Neural crest cell (in vitro differentiated cells): ENCODE measurements at regions not wholly inside any gene's neighbourhood (a gene's known extent, or its start where the extent isn't known, plus 50 kb on each side); places are given as distances from the start of the nearest gene placed in this dataset.
A peak's percentile ranks its signal among the peaks of the same experiment; 100 is the strongest.

ENCODE experiments used
- DNase-seq: peaks from one replicate; pipeline ENCODE4 v3.0.0; 2021; ENCODE audit warnings: low read depth, mixed read lengths, low spot score
- H3K27ac Mint-ChIP-seq: one replicate; pipeline ENCODE4 v1.8.0; 2021; ENCODE audit warnings: mild to moderate bottlenecking, mixed read lengths; ENCODE audit not compliant: unreplicated experiment
- H3K27me3 Mint-ChIP-seq: 2 replicates; pipeline ENCODE4 v1.8.0; 2021; ENCODE audit warnings: low read depth, mild to moderate bottlenecking, mixed read lengths
- H3K36me3 Mint-ChIP-seq: 2 replicates; pipeline ENCODE4 v1.8.0; 2021; ENCODE audit warnings: low read depth, mild to moderate bottlenecking, mixed read lengths
- H3K4me1 Mint-ChIP-seq: 2 replicates; pipeline ENCODE4 v1.8.0; 2021; ENCODE audit warnings: mixed read lengths
- H3K4me3 Mint-ChIP-seq: one replicate; pipeline ENCODE4 v1.8.0; 2021; ENCODE audit warnings: mild to moderate bottlenecking, mixed read lengths
- H3K9me3 Mint-ChIP-seq: 2 replicates; pipeline ENCODE4 v1.8.0; 2021; ENCODE audit warnings: mixed read lengths
- TF ChIP-seq, protein P1 (sequence below): fragments of 200-600 bp; sonication (generic); conservative IDR thresholded peaks from 2 replicates; pipeline ENCODE4 v1.5.0; 2021; ENCODE audit warnings: antibody characterized with exemption, mild to moderate bottlenecking

DNA sequence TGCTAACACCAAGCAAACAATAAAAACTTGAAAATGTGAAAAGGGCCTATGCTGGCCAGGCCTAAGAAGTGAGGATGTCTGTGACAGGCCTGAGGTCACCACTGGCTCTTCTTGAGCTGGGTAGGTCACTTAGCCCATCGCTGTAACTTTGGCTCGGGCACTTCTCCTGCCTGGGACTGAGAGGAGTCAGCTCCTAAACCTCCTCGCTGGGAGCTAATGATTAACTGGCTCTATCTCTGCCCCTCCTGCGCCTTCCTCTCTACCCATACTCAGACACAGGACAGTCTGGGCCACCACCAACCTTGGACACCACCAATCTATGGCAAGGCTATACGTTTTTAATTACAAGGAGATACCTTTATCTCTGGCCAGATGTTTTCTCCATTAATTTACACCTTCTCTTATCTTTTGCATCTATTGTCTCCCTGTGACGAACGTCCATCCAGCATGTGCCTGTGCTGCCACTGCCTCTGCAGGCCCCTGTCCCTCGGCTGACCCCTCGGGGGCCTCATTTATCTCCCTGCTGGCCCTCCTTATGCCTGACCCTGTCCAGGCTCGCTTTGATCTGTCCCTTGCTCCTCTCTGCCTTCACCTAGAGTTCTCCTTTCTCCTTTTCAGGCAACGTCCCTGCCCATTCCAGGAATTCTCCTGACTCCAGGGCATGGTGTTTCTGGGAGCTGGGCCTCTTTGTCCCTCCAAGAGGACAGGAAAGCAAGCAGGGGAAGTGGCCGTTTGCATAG lies 149.1 kb upstream of the GATA6 start:
- Mint-ChIP-seq H3K27ac (peak overlapping the region; percentile 63), H3K27me3 (no peaks in the 10 kb centered on the region), H3K4me3 (no peak overlapping the region), H3K36me3 (no peaks in the 10 kb centered on the region), H3K4me1 (peaks cover 14% of the 10 kb centered on the region), H3K9me3 (peaks cover 2% of the 10 kb centered on the region)
- TF ChIP-seq, protein P1, sequence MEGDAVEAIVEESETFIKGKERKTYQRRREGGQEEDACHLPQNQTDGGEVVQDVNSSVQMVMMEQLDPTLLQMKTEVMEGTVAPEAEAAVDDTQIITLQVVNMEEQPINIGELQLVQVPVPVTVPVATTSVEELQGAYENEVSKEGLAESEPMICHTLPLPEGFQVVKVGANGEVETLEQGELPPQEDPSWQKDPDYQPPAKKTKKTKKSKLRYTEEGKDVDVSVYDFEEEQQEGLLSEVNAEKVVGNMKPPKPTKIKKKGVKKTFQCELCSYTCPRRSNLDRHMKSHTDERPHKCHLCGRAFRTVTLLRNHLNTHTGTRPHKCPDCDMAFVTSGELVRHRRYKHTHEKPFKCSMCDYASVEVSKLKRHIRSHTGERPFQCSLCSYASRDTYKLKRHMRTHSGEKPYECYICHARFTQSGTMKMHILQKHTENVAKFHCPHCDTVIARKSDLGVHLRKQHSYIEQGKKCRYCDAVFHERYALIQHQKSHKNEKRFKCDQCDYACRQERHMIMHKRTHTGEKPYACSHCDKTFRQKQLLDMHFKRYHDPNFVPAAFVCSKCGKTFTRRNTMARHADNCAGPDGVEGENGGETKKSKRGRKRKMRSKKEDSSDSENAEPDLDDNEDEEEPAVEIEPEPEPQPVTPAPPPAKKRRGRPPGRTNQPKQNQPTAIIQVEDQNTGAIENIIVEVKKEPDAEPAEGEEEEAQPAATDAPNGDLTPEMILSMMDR = no peak
- no peak for DNase-seq

DNA sequence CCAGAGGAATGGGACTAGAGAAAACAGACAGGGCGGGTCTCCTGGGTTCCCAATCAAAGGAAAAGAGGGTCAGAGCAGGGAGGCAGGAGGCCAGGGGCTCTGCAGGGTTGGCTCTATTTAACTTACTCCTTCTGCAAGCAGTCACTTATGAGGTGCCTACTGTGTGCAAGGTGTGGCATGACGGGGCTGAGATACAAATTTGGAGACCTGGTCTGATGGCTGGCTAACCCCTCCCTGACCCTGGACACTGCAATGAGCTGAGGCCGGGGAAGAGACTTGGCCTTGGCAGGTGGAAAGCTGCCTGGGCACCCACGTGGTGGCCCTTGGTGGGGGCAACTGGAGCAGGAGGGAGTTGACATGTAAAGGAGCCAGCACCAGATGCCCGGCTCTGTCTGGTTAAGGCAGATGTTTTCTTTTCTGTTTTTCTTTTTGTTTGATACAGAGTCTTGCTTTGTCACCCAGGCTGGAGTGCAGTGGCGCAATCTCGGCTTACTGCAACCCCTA lies 148.5 kb upstream of the GATA6 start:
- Mint-ChIP-seq H3K36me3 (no peaks in the 10 kb centered on the region), H3K4me3 (no peak overlapping the region), H3K27me3 (no peaks in the 10 kb centered on the region), H3K4me1 (peaks cover 14% of the 10 kb centered on the region), H3K27ac (peak overlapping the region; percentile 63), H3K9me3 (peaks cover 2% of the 10 kb centered on the region)
- TF ChIP-seq, protein P1 = no peak
- DNase-seq = no peak

DNA sequence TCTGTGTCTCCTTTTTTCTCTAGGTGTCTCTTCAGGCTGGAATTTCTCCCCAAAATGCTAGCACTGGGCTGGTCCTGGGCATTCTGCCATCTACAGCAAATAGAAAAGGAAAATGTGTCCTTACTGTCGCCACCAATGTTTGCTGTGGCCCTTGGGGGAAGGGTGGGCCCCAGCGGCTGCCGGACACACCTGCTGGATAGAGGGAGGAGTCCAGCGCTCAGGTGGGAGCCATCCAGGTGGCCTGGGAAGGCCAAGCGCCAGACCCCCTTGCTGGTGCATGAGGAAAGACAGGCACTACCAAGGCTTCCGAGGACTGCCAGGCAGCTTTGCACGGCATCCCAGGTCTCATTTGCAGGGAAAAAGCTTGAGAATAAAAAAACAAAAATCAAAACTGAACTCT lies 147.7 kb upstream of the GATA6 start:
- Mint-ChIP-seq H3K27ac (peak overlapping the region; percentile 25), H3K9me3 (peaks cover 2% of the 10 kb centered on the region), H3K27me3 (no peaks in the 10 kb centered on the region), H3K4me3 (no peak overlapping the region), H3K4me1 (peaks cover 18% of the 10 kb centered on the region), H3K36me3 (no peaks in the 10 kb centered on the region)
- TF ChIP-seq, protein P1 = no peak
- DNase-seq = no peak

DNA sequence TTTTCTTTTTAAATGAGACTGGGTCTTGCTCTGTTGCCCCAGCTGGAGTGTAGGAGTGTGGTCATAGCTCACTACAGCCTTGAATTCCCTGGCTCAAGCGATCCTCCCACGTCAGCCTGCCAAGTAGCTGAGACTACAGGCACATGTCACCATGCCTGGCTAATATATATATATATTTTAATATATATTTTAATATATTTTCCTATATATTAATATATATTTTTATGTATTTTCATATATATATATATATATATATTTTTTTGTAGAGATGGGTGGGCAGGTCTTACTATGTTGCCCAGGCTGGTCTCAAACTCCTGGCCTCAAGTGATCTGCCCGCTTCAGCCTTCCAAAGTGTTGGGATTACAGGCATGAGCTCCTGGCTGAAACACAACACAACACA lies 144.5 kb upstream of the GATA6 start:
- no peak for DNase-seq
- Mint-ChIP-seq H3K4me3 (no peak overlapping the region), H3K27ac (no peak overlapping the region), H3K36me3 (no peaks in the 10 kb centered on the region), H3K9me3 (no peaks in the 10 kb centered on the region), H3K4me1 (peaks cover 10% of the 10 kb centered on the region), H3K27me3 (no peaks in the 10 kb centered on the region)
- TF ChIP-seq, protein P1 = no peak

DNA sequence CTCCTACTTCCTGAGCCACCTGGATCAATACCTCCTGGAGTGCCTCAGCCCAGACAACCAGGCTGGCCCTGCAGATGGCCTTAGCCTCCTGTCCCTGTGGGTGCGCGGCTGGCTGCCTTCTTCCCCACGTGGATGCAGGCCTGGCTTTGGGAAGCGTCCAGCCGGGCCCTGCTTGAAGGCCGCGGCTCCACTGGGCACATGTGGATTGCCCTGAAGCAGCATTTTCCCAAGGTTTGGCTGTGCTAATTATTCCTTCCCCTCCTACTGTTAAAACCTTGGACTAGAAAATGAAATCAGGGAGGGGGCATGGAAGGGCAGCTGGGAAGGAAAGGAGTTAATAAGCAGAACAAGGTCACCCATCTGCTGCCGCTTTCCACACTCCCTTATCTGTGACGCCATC lies 143.0 kb upstream of the GATA6 start:
- no peaks in the 10 kb centered on the region for H3K9me3 Mint-ChIP-seq
- no peak overlapping the region for H3K27ac Mint-ChIP-seq
- no peaks in the 10 kb centered on the region for H3K36me3 Mint-ChIP-seq
- no peak for DNase-seq
- H3K4me3 Mint-ChIP-seq = no peak overlapping the region
- H3K4me1 Mint-ChIP-seq = peaks cover 5% of the 10 kb centered on the region
- TF ChIP-seq, protein P1 = no peak
- no peaks in the 10 kb centered on the region for H3K27me3 Mint-ChIP-seq
